GM19468 (cell line): ENCODE measurements at regions not wholly inside any gene's neighbourhood (a gene's known extent, or its start where the extent isn't known, plus 50 kb on each side); places are given as distances from the start of the nearest gene placed in this dataset.

Source experiments
- ATAC-seq: cut with Tn5 transposase; IDR thresholded peaks from one replicate; pipeline ENCODE4 v1.9.1; 2021; ENCODE audit warnings: mild to moderate bottlenecking, moderate library complexity, moderate number of reproducible peaks; ENCODE audit not compliant: unreplicated experiment; ENCODE audit errors: extremely low read depth

DNA sequence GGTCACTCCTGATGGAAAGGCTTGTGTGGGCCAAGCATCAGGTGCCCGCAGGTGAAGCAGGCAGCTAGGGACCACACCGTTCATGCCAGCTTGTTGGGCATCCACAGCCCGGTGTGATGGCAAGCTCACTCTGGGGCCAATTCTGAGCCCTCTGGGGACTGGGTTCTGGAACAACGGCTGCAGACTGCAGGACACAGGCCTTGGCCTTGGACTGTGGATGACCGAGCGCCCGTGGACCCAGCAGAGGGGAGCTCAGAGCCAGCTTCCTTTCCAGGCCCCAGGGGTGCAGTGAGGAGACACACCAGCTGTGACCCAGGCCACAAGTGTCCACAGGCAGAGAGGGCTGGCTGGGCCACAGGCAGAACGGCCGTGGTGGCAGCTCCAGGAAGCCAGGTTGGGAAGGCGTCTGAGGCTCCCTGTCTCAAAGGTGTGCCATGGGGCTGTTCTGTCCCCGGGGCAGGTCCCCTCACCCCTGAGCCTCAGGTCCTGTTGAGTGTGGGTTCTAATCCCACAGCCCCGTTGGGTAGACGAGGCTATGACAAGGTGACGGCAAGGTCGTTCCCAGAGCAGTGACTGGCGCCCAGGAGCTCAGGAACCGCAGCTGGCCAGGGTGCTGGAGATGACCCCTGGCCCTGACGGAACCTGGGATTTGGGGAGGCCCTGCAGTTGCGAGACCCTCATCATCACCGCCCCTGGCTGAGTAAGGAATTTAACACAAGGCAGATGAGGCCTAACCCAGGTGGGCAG lies 1079.4 kb downstream of the BRD1 start:
- no peak for ATAC-seq

- ATAC-seq, result no peak
These were observed 1080.8 kb downstream of the BRD1 start for GRCh38 chr22:48746789-48747425.

- no peak for ATAC-seq
These were observed 1081.6 kb downstream of the BRD1 start for GRCh38 chr22:48745842-48746788.

DNA sequence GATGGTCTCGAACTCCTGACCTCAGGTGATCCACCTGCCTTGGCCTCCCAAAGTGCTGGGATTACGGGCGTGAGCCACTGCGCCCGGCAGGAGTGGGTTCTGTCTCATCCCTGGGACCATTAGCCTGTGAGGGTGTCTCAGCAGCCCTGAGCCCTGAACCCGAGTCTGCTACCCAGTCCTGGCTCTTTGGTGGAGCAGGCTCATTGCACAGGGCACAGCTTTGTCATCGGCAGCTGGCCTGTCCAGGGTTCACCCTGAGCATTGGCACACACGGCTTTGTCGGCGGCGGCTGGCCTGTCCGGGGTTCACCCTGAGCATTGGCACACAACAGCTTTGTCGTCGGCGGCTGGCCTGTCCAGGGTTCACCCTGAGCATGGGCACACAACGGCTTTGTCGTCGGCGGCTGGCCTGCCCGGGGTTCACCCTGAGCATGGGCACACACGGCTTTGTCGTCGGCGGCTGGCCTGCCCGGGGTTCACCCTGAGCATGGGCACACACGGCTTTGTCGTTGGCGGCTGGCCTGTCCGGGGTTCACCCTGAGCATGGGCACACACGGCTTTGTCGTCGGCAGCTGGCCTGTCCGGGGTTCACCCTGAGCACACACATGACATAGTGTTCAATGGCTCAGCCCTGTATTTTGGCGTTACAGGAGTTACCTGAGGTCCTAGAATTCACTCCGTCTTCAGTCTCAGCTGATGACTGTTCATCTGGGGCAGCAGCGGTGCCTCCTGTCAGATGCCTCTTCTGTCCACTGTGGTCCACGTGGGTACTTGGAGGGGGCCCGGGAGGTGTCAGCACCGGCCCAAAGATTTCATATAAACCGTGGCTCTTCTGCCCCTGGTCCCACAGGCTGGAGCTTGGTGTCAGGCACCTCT lies 1082.5 kb downstream of the BRD1 start:
- no peak for ATAC-seq

- no peak for ATAC-seq
These were observed 1083.4 kb downstream of the BRD1 start for GRCh38 chr22:48744283-48744641.

DNA sequence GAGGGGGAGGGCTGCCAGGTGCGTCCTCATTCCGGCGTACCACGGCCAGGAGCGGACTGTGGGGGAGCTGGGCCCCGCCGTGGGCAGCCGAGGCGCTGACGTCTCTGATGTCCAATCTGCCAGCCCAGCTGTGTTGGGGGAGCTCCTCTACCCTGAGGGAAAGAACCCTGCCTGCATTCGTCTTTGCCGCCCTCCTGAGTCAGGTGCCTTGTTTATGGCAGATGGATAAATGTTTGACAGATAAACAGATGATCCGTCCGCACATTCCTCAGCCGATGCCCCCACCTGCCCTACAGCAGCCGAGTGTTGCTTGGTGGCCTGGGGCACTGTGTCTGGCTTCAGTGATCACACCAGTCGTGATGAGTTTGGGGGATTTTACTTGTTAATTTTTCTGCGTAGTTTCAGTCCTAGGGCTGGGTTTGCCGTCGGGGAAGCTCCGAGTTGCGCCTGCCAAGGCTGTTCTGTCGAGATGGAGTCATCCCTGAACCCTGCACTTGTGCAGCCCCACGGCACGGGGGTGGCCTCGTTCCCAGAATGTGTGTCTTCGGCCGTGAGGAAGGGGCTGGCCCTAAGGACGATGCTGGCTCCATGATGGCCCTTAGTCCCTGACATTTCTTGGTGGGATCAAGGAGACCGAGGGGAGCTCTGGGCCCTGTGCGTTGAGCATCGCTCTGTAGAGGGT lies 1083.9 kb downstream of the BRD1 start:
- no peak for ATAC-seq

GRCh38 chr22:48742556-48743343 lies 1084.9 kb downstream of the BRD1 start:
- ATAC-seq, result no peak

GRCh38 chr22:48742191-48742555 lies 1085.5 kb downstream of the BRD1 start:
- ATAC-seq, result no peak

DNA sequence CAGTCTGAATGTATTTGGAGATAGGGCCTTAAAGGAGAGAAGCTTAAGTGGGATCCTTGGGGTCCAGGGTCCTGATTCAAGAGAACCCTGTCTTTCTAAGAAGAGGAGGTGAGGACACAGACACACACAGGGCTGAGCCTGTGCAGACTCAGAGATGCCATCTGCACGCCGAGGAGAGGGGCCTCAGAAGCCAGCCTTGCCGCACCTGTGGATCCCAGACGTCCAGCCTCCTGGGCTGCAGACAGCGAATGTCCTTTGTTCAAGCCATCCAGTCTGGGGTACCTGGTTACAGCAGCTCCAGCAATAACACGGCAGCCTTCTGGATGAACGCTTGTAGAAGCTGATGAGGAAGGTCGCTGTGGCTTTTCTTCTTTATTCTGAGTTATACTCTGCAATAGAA lies 1086.1 kb downstream of the BRD1 start:
- no peak for ATAC-seq

DNA sequence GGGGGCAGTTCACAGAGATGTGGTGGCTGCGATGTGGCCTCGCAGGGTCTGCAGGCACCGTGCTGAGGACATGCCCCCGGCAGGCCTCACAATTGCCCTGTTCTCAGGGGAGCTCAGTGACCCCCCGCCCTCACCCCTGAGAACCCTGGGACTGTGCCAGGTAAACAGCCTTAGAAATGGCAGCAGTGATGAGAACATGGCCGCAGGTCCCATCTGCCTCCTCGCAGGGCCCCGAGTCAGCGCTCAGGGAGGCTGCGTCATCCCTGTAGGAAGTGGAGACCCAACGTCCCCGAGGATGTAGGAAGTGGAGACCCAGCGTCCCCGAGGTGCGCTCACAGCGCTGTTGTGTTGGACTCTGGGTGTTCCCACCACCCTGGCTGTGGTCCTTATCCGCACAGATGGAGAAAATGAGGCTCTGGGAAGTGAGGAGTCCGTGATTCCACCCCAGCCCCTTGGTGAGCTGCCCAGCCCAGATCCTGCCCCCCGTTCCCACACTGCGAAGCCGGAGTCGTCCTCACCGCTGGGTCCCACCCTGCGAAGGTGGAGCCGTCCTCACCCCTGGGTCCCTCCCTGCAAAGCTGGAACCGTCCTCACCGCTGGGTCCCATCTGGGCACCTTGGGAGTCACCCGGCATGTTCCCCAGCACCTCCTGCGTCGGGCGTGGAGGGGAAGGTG lies 1086.8 kb downstream of the BRD1 start:
- no peak for ATAC-seq

DNA sequence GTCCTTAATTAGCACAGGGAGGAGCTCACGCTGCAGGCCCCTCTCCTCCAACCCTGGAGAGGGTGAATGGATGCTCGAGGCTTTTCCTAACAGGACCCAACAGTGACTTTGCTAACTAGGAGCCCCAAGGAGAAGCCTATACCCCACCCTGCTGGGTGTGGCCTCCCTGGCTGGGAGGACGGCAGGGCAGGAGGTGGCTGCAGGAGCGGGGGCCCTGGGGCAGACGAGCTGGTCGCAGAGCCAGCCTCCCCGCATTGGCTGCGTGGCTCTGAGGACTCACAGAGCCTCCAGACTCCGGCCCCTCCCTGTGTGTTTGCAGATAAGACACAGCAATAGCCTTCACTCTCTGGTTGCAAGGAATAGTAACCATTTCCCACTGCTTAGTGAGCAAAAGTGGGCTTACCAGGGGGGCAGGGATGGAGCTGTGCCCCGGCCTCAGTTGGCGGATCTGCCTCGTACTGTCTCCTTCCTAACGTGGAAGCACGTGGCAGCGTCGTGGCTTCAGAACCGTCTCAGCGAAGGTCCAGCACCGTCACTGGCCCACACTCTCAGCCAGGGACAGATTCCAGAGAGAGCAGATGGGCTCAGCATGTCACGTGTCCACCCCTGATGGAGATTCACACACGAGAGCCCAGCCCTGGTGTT lies 1087.5 kb downstream of the BRD1 start:
- no peak for ATAC-seq

- no peak for ATAC-seq
These were observed 1088.2 kb downstream of the BRD1 start for GRCh38 chr22:48739348-48740085.

GRCh38 chr22:48738204-48738980 lies 1089.3 kb downstream of the BRD1 start:
- no peak for ATAC-seq

DNA sequence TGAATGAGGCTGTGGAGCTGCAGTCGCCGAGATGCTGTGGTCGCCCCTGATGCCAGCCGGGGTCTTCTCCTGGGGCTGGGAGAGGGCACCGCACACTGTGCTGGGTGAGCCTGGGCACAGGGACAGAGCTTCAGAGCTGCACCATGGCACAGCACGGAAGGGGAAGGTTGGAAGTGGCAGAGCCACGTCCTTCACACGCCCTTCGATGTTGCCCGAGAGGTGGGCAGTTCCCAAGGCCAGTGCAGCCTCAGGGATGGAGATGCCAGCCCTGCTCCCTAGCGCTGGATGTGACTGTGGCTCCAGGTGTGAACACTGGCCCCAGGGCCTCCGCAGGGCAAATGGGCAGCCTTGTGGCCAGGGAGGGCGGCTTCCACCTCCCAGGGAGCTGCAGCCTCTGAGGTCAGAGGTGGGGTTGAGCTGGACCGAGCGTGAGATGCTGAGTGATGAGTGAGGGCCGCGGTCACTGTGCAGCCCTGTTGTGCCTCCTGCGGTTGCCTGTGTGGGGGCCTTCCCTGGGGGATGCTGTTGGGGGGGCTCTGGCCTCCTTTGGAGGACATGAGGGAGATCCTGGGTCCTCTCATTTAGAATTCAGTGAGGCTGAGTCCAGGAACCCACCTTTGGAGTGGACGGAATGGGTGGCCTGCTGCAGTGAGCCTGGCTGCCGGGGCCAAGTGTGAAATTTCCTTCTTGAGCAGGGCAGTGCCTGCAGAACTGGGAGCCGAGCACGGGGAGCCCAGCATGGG lies 1090.0 kb downstream of the BRD1 start:
- ATAC-seq, result no peak

DNA sequence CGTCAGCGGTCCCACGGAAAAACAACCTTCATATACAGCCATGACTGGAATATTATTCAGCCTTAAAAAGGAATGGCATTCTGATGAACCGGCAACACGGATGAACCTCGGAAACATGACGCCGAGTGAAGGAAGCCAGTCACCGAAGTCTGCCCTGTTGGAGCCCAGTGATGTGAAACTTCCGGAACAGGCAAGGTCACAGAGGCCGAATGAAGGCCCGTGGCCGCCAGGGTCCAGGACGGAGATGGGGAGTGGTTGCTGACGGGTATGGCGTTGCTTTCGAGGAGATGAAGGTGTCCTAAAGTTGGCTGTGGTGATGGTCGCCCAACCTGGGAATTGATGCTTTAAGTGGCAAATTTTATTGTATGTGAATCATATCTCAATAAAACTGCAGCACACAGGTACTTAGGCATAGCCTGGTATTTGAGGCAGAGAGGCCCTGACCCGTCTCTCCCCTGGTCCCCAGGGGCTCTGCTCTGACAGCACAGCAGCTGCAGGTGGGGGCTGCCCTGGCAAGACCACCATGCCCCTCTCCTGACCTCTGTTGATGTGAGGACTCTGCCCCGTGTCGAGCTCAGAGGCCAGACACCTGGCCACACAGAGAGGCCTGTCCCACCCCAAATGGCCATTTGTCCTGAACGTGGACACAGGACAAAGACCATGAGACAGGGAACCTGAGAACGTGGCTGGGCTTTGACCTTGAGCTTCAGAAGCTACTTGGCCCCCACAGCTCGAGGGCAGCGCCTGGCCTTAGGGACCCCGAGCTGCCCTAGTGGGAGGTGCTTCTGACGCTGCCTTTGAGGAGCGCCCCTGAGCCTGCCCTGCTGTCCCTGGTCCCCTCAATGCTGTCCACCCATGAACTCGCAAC lies 1090.8 kb downstream of the BRD1 start:
- no peak for ATAC-seq
